B cell (primary cell): ENCODE measurements at regions not wholly inside any gene's neighbourhood (a gene's known extent, or its start where the extent isn't known, plus 50 kb on each side); places are given as distances from the start of the nearest gene placed in this dataset.

Experiments used
- CTCF ChIP-seq: fragments of 200-600 bp; IDR thresholded peaks from one replicate; pipeline ENCODE4 v1.8.0; 2022; ENCODE audit warnings: antibody characterized with exemption, mild to moderate bottlenecking
- EZH2 ChIP-seq: IDR thresholded peaks from 2 replicates; pipeline ENCODE4 v1.6.1; 2012; ENCODE audit warnings: borderline replicate concordance, low read depth, mild to moderate bottlenecking, moderate library complexity, low read length; ENCODE audit not compliant: insufficient read depth, poor library complexity, severe bottlenecking

- TF ChIP-seq CTCF (no peak), EZH2 (no peak)
These were observed 59.0 kb upstream of the FAM181A start for GRCh38 chr14:93868165-93868564.
